ENCODE measurements at regions not wholly inside any gene's neighbourhood (a gene's known extent, or its start where the extent isn't known, plus 50 kb on each side); places are given as distances from the start of the nearest gene placed in this dataset.
"Not testable (repeated sequence)": the region's sequence is repeated elsewhere in the genome, so short reads cannot be mapped to it uniquely, and the experiment has no call there.

- DNase-seq (ENCODE audit: low read depth in 3 of 3): not testable (repeated sequence)
Measured at GRCh38 chr15:20473465-20473864, 68.1 kb downstream of the GOLGA6L6 start.

- not testable (repeated sequence) for DNase-seq (ENCODE audit: low read depth in 3 of 3)
Measured at GRCh38 chr15:20472983-20473382, 68.6 kb downstream of the GOLGA6L6 start.

- DNase-seq (ENCODE audit: low read depth in 3 of 3): not testable (repeated sequence)
Measured at GRCh38 chr15:20470810-20471209, 70.8 kb downstream of the GOLGA6L6 start.

- DNase-seq (ENCODE audit: low read depth in 3 of 3): not testable (repeated sequence)
Measured at GRCh38 chr15:20441138-20441537, 100.5 kb downstream of the GOLGA6L6 start.

GRCh38 chr15:20440390-20440789, 101.2 kb downstream of the GOLGA6L6 start:
- DNase-seq (ENCODE audit: low read depth in 3 of 3): not testable (repeated sequence)

- DNase-seq (ENCODE audit: low read depth in 3 of 3): not testable (repeated sequence)
Measured at GRCh38 chr15:20439111-20439510, 102.5 kb downstream of the GOLGA6L6 start.

DNA sequence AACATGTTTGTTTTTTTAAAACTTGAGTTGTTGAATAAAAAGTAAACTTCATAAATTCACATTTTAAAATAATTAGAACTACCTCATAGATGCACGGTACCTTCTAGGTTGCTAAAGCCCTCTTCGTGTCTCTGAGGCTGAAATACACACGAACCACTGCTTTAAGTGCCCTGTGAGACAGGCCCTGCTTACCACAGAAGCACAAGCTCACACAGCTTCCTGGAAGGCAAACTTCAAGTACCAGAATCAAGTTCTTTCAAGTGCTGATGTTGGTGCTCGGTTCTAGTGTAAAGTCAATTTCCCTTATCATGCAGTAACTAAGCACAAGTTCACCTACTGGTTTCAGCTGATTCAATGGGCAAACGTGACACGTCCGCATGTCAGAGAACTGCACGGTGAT, 103.3 kb downstream of the GOLGA6L6 start:
- not testable (repeated sequence) for DNase-seq (ENCODE audit: low read depth in 3 of 3)

- DNase-seq (ENCODE audit: low read depth in 3 of 3): not testable (repeated sequence)
Measured at GRCh38 chr15:20433468-20433867, 108.1 kb downstream of the GOLGA6L6 start.

DNA sequence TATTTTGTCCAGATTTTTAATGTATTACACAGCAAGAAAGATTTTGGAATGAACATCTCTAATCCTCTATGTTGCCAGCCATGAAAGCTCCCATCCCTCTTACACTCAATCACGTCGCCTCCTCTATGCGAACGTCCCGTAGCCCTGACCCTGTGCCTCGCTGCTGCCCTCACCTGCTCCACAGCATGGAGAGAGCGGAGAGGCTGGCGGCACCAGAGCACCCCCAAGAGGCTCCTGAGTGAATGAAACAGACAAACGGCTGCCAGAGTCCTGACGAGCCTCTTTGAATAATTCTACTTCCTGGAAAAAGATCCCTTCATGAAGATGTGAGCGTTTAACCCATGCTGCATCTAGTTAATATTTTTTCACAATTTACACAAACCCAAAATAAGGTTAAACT, 111.1 kb downstream of the GOLGA6L6 start:
- not testable (repeated sequence) for DNase-seq (ENCODE audit: low read depth in 3 of 3)

GRCh38 chr15:20420710-20421109, 120.9 kb downstream of the GOLGA6L6 start:
- not testable (repeated sequence) for DNase-seq (ENCODE audit: low read depth in 3 of 3)

- DNase-seq (ENCODE audit: low read depth in 3 of 3): not testable (repeated sequence)
Measured at GRCh38 chr15:20416618-20417017, 125.0 kb downstream of the GOLGA6L6 start.

DNA sequence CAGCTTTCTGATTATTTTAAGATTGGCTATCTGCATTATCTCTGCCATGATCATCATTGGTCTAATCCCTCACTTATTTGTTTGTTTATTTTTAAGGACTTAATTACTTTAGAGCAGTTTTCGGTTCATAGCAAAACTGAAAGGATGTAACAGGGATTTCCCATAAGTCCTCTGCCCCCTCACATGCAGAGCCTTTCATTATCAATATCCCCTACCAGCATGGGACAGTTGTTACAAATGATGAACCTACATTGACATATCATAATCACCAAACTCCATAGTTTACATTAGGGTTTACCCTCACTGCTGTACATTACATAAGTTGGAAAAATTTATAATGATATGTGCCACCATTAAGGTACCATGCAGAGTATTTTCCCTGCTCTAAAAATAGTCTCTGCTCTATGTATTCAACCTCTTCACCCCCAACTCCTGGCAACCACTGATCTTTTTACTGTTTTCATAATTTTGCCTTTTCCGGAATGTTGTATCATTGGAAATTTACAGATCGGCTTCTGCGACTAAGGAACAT, 131.9 kb downstream of the GOLGA6L6 start:
- DNase-seq (ENCODE audit: low read depth in 3 of 3): not testable (repeated sequence)

DNA sequence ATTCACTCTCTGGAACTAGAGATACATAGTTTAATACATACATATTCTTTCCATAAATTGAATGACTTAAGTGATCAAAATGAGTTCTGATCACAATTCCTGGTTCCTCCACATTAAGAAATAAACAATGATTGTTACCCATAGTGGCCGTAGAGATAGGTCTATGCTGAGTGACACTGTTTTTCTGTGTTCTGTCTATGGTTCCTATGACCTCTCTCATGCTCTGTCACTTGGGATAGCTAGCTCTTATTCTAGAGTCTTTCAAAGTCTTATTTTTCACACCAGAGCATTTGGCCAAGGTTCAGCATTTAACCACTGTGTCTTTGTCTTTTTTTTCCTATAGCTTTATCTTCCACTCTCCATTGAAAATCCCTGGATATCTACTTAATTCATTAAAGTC, 132.4 kb downstream of the GOLGA6L6 start:
- DNase-seq (ENCODE audit: low read depth in 3 of 3): no peak

- no peak for DNase-seq (ENCODE audit: low read depth in 3 of 3)
Measured at GRCh38 chr15:20407553-20407952, 134.0 kb downstream of the GOLGA6L6 start.

DNA sequence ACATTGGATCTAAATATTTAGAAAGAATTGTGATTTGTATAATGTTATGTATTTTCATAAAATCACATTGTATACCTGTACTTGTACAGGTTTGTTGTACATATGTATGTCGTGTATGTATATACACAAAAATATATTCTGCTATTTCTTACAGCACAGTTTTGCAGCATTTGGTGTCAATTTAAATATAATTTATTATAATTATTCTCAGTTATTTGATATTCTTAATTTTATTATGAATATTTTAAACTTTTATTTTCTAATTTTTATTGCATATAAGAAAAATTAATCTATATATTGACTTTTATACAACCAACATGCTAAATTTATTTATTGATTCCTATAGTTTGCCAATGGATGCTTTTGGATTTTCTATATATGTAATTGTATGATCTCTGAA, 137.0 kb downstream of the GOLGA6L6 start:
- DNase-seq (ENCODE audit: low read depth in 3 of 3): not testable (repeated sequence)

DNA sequence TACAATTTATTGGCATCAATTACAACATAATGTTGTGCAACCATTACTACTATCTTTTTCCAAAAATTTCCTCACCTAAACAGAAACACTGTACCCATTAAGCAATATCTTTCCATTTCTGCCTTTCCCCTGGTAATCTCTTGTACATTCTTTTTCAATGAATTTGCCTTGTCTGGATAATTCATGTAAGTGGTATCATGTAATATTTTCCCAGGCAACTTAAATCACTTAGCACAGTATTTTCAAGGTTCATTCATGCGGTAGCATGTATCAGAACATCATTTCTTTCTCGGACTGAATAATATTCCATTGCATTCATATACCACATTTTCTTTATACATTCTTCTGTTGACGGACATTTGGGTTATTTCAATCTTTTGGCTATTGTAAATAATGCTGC, 139.0 kb downstream of the GOLGA6L6 start:
- DNase-seq (ENCODE audit: low read depth in 3 of 3): not testable (repeated sequence)

DNA sequence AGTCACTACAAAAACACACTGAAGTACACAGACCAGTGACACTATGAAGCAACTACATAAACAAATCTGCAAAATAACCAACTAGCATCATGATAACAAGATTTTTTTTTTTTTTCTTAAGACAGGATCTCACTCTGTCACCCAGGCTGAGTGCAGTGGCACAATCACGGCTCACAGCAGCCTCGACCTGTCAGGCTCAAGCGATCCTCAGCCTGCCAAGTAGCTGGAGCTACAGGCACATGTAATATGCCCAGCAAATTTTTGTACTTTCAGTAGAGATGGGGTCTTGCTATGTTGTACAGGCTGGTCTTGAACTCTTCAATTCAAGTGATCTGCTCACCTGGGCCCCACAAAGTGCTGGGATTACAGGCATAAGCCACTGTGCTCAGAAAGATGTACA, 140.5 kb downstream of the GOLGA6L6 start:
- not testable (repeated sequence) for DNase-seq (ENCODE audit: low read depth in 3 of 3)

DNA sequence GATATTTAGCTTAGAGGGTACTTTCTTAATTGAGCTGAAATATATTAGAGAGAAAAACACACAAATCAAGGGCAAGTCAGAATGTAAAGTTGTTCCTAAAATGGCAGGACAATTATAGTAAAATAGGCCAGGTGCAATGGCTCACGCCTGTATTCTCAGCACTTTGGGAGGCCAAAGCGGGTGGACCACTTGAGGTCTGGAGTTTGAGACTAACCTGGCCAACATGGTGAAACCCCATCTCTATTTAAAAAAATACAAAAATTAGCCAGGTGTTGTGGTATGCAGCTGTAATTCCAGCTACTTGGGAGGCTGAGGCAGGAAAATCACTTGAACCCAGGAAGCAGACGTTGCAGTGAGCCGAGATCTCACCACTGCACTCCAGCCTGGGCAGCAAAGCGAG, 142.9 kb downstream of the GOLGA6L6 start:
- DNase-seq (ENCODE audit: low read depth in 3 of 3): not testable (repeated sequence)

DNA sequence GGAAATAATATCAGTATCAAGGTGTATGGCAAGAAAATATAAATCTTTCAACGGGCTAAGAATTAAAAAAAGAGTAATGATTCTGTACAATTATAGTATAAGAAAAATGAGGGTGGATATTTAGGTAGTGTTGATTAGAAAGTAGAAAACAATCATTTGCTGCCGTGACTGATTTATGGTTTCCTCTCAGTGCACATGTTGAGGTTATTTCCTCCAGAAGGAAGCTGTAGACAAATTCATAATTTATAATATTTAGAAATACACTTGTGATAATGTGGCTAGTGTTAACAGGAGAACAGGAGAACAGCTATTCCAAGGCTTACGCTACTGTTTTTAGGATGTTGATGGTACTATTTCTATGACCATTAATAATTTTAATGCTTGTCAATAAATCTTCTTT, 153.4 kb downstream of the GOLGA6L6 start:
- not testable (repeated sequence) for DNase-seq (ENCODE audit: low read depth in 3 of 3)

GRCh38 chr15:20386198-20386597, 155.4 kb downstream of the GOLGA6L6 start:
- no peak for DNase-seq (ENCODE audit: low read depth in 3 of 3)

- not testable (repeated sequence) for DNase-seq (ENCODE audit: low read depth in 3 of 3)
Measured at GRCh38 chr15:20380199-20380598, 161.4 kb downstream of the GOLGA6L6 start.

- no peak for DNase-seq (ENCODE audit: low read depth in 3 of 3)
Measured at GRCh38 chr15:20376872-20377271, 164.7 kb downstream of the GOLGA6L6 start.

- not testable (repeated sequence) for DNase-seq (ENCODE audit: low read depth in 3 of 3)
Measured at GRCh38 chr15:20372416-20372815, 169.2 kb downstream of the GOLGA6L6 start.

- DNase-seq (ENCODE audit: low read depth in 3 of 3): no peak
Measured at GRCh38 chr15:20369500-20369899, 172.1 kb downstream of the GOLGA6L6 start.
